IMR-90 (cell line): ENCODE measurements at regions not wholly inside any gene's neighbourhood (a gene's known extent, or its start where the extent isn't known, plus 50 kb on each side); places are given as distances from the start of the nearest gene placed in this dataset.

Experiments
- ATAC-seq: fragments of 200-7000 bp; cut with Tn5 transposase; 2 replicates; pipeline ENCODE4 v1.9.1; 2020; ENCODE audit warnings: low read depth, mild to moderate bottlenecking, moderate library complexity
- BruUV-seq: library from RNA; stranded (reverse); fragments of 400-500 nt; replicated peaks from 2 replicates; lab custom pipeline; 2021; lab: Mats Ljungman, UMichigan
- CTCF ChIA-PET: fragments of 300-600 bp; formaldehyde crosslinking; extraction: SDS; loops from one replicate; lab custom pipeline; 2021; ENCODE audit warnings: antibody characterized with exemption; lab: Yijun Ruan, JAX
- POLR2A ChIA-PET: fragments of 300-600 bp; sonication (Branson Sonifier 250); formaldehyde crosslinking; loops from one replicate; lab custom pipeline; 2022; ENCODE audit warnings: antibody characterized with exemption; ENCODE audit not compliant: unreplicated experiment; lab: Charles Lee
- DNase-seq: peaks from one replicate; pipeline ENCODE4 v3.0.0; 2013
- H2AFZ ChIP-seq: replicated peaks from 2 replicates; pipeline ENCODE3; 2013; ENCODE audit warnings: low read length, mild to moderate bottlenecking; ENCODE audit not compliant: poor library complexity
- H2AK5ac ChIP-seq: 2 replicates; pipeline ENCODE4 v1.6.1; 2013; ENCODE audit warnings: low read depth, low read length, inconsistent platforms
- H2AK9ac ChIP-seq: replicated peaks from 2 replicates; pipeline ENCODE3; 2013; ENCODE audit warnings: mild to moderate bottlenecking, low read depth, low read length, moderate library complexity; ENCODE audit not compliant: poor library complexity
- H2BK120ac ChIP-seq: 2 replicates; pipeline ENCODE4 v1.6.1; 2013; ENCODE audit warnings: low read depth, low read length, inconsistent platforms
- H2BK15ac ChIP-seq: 3 replicates; pipeline ENCODE4 v1.6.1; 2013; ENCODE audit warnings: low read depth, low read length, inconsistent platforms
- H2BK20ac ChIP-seq: 2 replicates; pipeline ENCODE4 v1.6.1; 2013; ENCODE audit warnings: low read depth, mild to moderate bottlenecking, inconsistent platforms, low read length, moderate library complexity
- H2BK5ac ChIP-seq: 2 replicates; pipeline ENCODE4 v1.6.1; 2013; ENCODE audit warnings: mild to moderate bottlenecking, low read depth, low read length, inconsistent platforms; ENCODE audit not compliant: poor library complexity, severe bottlenecking
- H3K14ac ChIP-seq: replicated peaks from 2 replicates; pipeline ENCODE4 v1.6.1; 2013; ENCODE audit warnings: low read depth, low read length, inconsistent platforms
- H3K18ac ChIP-seq: 2 replicates; pipeline ENCODE4 v1.6.1; 2013; ENCODE audit warnings: low read depth, low read length, control low read depth
- H3K23ac ChIP-seq: 2 replicates; pipeline ENCODE4 v1.6.1; 2013; ENCODE audit warnings: low read depth, low read length, inconsistent platforms
- H3K27ac ChIP-seq: 2 replicates; pipeline ENCODE4 v1.5.1; 2013; ENCODE audit warnings: mild to moderate bottlenecking, control low read depth, low read length; ENCODE audit not compliant: insufficient read depth
- H3K27me3 ChIP-seq: 2 replicates; pipeline ENCODE4 v1.6.1; 2013; ENCODE audit warnings: low read length; ENCODE audit not compliant: control insufficient read depth, insufficient read depth
- H3K36me3 ChIP-seq: 2 replicates; pipeline ENCODE4 v1.6.1; 2013; ENCODE audit warnings: low read length, mixed read lengths; ENCODE audit not compliant: control insufficient read depth, insufficient read depth
- H3K4ac ChIP-seq: 2 replicates; pipeline ENCODE4 v1.6.1; 2013; ENCODE audit warnings: low read depth, low read length, inconsistent platforms
- H3K4me1 ChIP-seq: 2 replicates; pipeline ENCODE4 v1.6.1; 2013; ENCODE audit warnings: low read length, mixed read lengths; ENCODE audit not compliant: control insufficient read depth, insufficient read depth
- H3K4me2 ChIP-seq: 2 replicates; pipeline ENCODE4 v1.6.1; 2013; ENCODE audit warnings: low read depth, mild to moderate bottlenecking, control low read depth, low read length, moderate library complexity
- H3K4me3 ChIP-seq: 2 replicates; pipeline ENCODE4 v1.5.1; 2013; ENCODE audit warnings: low read depth, mild to moderate bottlenecking, control low read depth, low read length, moderate library complexity; ENCODE audit not compliant: insufficient read depth
- H3K56ac ChIP-seq: 2 replicates; pipeline ENCODE4 v1.6.1; 2013; ENCODE audit warnings: low read length, inconsistent platforms; ENCODE audit not compliant: insufficient read depth; ENCODE audit errors: extremely low read depth
- H3K79me1 ChIP-seq, 2 experiments: 2 replicates each; pipeline ENCODE4 v1.6.1; 2013; ENCODE audit warnings: low read length in 2 of 2, inconsistent platforms in 1 of 2, low read depth in 1 of 2
- H3K9ac ChIP-seq: 2 replicates; pipeline ENCODE4 v1.6.1; 2013; ENCODE audit warnings: low read depth, low read length, control low read depth
- H3K9me1 ChIP-seq: 2 replicates; pipeline ENCODE4 v1.6.1; 2013; ENCODE audit warnings: low read length, inconsistent platforms; ENCODE audit not compliant: insufficient read depth
- H3K9me3 ChIP-seq: 2 replicates; pipeline ENCODE4 v1.6.1; 2013; ENCODE audit warnings: low read length; ENCODE audit not compliant: control insufficient read depth, insufficient read depth
- H4K20me1 ChIP-seq: 2 replicates; pipeline ENCODE4 v1.6.1; 2013; ENCODE audit warnings: low read length, inconsistent platforms; ENCODE audit not compliant: insufficient read depth
- H4K5ac ChIP-seq: 2 replicates; pipeline ENCODE4 v1.6.1; 2013; ENCODE audit warnings: mild to moderate bottlenecking, low read depth, low read length, control low read depth
- H4K8ac ChIP-seq, 2 experiments: 2 replicates each; pipeline ENCODE4 v1.6.1; 2013; ENCODE audit warnings: low read depth in 2 of 2, low read length in 2 of 2, control low read depth in 1 of 2, inconsistent platforms in 1 of 2
- H4K91ac ChIP-seq: 2 replicates; pipeline ENCODE4 v1.6.1; 2013; ENCODE audit warnings: low read depth, low read length, inconsistent platforms; ENCODE audit not compliant: insufficient read depth
- CTCF ChIP-seq: conservative IDR thresholded peaks from 2 replicates; pipeline ENCODE4 v1.5.1; 2012; ENCODE audit warnings: mild to moderate bottlenecking, low read depth, low read length, improper control_type of control experiment
- RAD21 ChIP-seq: IDR thresholded peaks from 2 replicates; pipeline ENCODE4 v1.6.1; 2012; ENCODE audit warnings: low read length, improper control_type of control experiment
- WGBS, 2 experiments: methylation state at CpG; one replicate each; pipeline versions ENCODE4 v1.1.5 to v1.1.7; 2013; ENCODE audit warnings: missing lambda C conversion rate in 2 of 2; ENCODE audit not compliant: insufficient read length in 1 of 2; ENCODE audit errors: extremely low coverage in 2 of 2; 5-methylcytosine and 5-hydroxymethylcytosine counted together
- dilution Hi-C: fragments of 300-500 bp; cut with HindIII; formaldehyde crosslinking; loops from one replicate; pipeline ENCODE4 v1.14.3; 2018; ENCODE audit warnings: low sequenced_read_pairs; ENCODE audit not compliant: unreplicated experiment
- in situ Hi-C: fragments of 300-500 bp; cut with MboI; formaldehyde crosslinking; loops from 3 replicates; pipeline ENCODE4 v1.14.3; 2019; ENCODE audit warnings: low sequenced_read_pairs, inconsistent platforms, mixed read lengths
- intact Hi-C: fragments of 100-400 bp; cut with micrococcal nuclease; formaldehyde crosslinking; loops from 2 replicates; pipeline ENCODE4 v1.10.0; 2022

GRCh38 chr20:55760586-55760985 is 244.7 kb downstream of the CBLN4 start:
- TF ChIP-seq CTCF (no peak), RAD21 (no peak)
- no peak overlapping the region for H2BK120ac ChIP-seq
- intact Hi-C loops = no loop called here
- CTCF ChIA-PET = no interaction called here
- H3K56ac ChIP-seq = no peak overlapping the region
- no peak overlapping the region for H4K91ac ChIP-seq
- no peak overlapping the region for H2BK15ac ChIP-seq
- no CpG with 5 or more reads among the region's 3 CpGs for WGBS, 2 experiments
- H2AK9ac ChIP-seq = no peak overlapping the region
- BruUV-seq = no TSS peak
- H3K27me3 ChIP-seq = no peaks in the 10 kb centered on the region
- H3K18ac ChIP-seq = no peak overlapping the region
- POLR2A ChIA-PET = no interaction called here
- no peak overlapping the region for H3K27ac ChIP-seq
- in situ Hi-C loops = no loop called here
- no peak overlapping the region for H3K23ac ChIP-seq
- dilution Hi-C loops = no loop called here
- no peak overlapping the region for H4K5ac ChIP-seq
- H2BK20ac ChIP-seq = no peak overlapping the region
- H3K14ac ChIP-seq = no peak overlapping the region
- H3K4me2 ChIP-seq = no peak overlapping the region
- H3K4me3 ChIP-seq = no peak overlapping the region
- no peak overlapping the region for H3K4ac ChIP-seq
- no peak overlapping the region for H2BK5ac ChIP-seq
- H2AK5ac ChIP-seq = no peak overlapping the region
- no peaks in the 10 kb centered on the region for H3K36me3 ChIP-seq
- DNase-seq (no peak), ATAC-seq (no peak)
- no peaks in the 10 kb centered on the region for H3K4me1 ChIP-seq
- no peak overlapping the region for H4K8ac ChIP-seq
- no peaks in the 10 kb centered on the region for H4K20me1 ChIP-seq
- H3K79me1 ChIP-seq = no peaks in the 10 kb centered on the region
- no peak overlapping the region for H3K9ac ChIP-seq
- H3K9me1 ChIP-seq = no peaks in the 10 kb centered on the region
- H3K9me3 ChIP-seq = peaks cover 17% of the 10 kb centered on the region
- H2AFZ ChIP-seq = no peak overlapping the region
